Fibroblast of the aortic adventitia (primary cell): ENCODE measurements at regions not wholly inside any gene's neighbourhood (a gene's known extent, or its start where the extent isn't known, plus 50 kb on each side); places are given as distances from the start of the nearest gene placed in this dataset.

Source experiments
- DNase-seq: peaks from one replicate; pipeline ENCODE4 v3.0.0-alpha.2; 2010; ENCODE audit warnings: low read depth
- H3K4me3 ChIP-seq: 2 replicates; pipeline ENCODE4 v1.5.1; 2011; ENCODE audit warnings: low read depth, mild to moderate bottlenecking, control low read depth, low read length, moderate library complexity
- TF ChIP-seq, protein P1 (sequence below): IDR thresholded peaks from 2 replicates; pipeline ENCODE4 v1.5.1; 2011; ENCODE audit warnings: mild to moderate bottlenecking, low read length, control low read depth, inconsistent platforms; ENCODE audit not compliant: insufficient read depth

DNA sequence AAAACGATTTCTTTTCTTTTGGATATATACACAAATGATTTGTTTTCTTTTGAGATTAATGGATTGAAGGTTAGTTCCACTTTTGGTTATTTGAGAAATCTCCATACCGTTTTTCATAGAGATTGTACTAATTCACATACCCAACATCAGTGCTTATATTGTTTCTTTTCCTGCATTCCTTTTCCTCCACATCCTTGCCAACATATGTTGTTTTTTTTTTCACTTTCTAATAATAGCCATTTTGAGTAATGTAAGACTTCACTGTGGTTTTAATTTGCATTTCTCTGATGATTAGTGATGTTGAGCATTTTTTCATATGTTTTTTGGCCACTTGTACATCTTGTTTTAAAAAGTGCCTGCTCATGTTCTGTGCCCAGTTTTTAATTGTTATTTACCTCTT, 846.4 kb upstream of the EYS start:
- H3K4me3 ChIP-seq: no peak overlapping the region
- DNase-seq: no peak
- TF ChIP-seq, protein P1, sequence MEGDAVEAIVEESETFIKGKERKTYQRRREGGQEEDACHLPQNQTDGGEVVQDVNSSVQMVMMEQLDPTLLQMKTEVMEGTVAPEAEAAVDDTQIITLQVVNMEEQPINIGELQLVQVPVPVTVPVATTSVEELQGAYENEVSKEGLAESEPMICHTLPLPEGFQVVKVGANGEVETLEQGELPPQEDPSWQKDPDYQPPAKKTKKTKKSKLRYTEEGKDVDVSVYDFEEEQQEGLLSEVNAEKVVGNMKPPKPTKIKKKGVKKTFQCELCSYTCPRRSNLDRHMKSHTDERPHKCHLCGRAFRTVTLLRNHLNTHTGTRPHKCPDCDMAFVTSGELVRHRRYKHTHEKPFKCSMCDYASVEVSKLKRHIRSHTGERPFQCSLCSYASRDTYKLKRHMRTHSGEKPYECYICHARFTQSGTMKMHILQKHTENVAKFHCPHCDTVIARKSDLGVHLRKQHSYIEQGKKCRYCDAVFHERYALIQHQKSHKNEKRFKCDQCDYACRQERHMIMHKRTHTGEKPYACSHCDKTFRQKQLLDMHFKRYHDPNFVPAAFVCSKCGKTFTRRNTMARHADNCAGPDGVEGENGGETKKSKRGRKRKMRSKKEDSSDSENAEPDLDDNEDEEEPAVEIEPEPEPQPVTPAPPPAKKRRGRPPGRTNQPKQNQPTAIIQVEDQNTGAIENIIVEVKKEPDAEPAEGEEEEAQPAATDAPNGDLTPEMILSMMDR: no peak

DNA sequence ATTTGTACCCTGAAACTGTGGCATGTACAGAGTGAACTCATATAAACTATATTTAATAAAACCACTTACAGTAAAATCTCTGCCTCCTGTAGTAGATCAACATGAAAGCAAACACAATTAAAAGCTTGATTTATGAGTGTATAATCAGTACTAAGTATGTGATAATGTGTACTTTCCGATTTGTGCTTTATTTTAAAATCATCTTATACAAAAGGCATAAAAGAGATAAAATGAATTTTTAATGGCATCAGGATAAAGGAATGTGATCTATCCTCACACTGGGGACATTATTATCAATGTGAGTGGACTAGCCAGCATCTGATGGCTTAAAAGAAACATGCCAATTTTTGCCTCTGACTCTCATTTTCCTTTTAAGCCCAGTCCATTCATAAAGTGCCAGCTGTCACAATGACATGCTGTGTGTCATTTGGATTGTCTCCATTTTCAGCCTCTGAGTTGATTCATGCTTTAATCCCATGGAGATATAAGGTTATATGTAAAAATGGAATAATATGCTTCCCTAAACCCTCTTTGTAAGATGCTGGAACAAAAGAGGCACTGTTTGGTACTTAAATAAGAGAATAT, 831.6 kb upstream of the EYS start:
- no peak overlapping the region for H3K4me3 ChIP-seq
- TF ChIP-seq, protein P1: no peak
- DNase-seq: no peak

- H3K4me3 ChIP-seq: no peak overlapping the region
- DNase-seq: no peak
- TF ChIP-seq, protein P1: no peak
Observed at GRCh38 chr6:66533921-66534404, 826.9 kb upstream of the EYS start.

DNA sequence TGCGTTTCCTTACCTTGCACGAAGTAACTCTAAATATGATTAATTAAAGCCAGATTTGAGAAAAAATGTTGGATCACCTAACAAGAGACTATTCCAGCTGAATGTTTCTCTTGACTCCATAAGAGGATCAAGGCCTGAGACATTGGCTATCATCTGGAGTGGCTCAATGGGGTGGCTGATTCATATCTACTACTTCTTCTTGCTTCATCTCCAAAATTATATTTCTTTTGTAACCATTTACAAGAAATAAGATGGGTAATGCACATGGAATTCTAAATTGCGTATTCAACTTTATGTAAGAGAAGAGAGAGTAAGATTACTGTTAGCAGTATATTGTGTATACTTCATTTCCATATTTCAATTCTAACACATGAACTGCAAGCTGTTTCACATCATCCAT, 819.0 kb upstream of the EYS start:
- no peak for DNase-seq
- TF ChIP-seq, protein P1: no peak
- H3K4me3 ChIP-seq: no peak overlapping the region

DNA sequence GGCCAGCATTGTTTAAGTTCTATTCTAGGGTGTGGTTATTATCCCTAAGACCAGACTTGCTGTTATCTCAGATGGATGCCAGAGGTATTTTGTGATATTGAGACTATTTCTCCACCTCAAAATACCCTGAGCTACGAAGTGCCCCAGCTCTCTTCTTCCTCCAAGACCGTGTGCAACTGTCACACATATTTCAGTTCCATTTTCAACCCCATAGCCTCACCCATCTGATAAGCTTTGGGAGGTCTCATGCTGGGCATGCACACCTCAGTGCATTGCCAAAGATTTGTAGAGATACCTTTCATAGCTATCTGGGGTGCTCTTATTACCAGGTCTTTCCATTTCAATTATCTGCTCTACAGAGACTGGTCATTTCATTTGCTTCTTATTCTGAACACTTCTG, 815.8 kb upstream of the EYS start:
- no peak for DNase-seq
- TF ChIP-seq, protein P1: no peak
- H3K4me3 ChIP-seq: no peak overlapping the region

DNA sequence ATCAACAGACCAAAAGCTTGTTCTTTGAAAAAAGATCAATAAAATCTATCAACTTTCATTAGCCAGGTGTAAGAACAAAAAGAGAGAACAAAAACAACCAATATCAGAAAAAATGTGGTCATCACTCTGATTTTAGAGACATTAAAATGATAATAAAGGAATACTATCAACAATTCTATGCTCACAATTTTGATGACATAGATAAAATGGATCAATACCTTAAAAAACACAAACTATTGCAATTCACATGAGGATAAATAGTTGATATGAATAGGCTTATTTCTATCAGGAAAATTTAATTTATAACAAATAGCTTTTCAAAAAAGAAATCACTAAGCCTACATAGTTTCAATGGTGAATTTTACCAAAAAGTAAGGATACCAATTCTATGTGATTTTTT, 809.4 kb upstream of the EYS start:
- no peak for DNase-seq
- H3K4me3 ChIP-seq: no peak overlapping the region
- TF ChIP-seq, protein P1: no peak

DNA sequence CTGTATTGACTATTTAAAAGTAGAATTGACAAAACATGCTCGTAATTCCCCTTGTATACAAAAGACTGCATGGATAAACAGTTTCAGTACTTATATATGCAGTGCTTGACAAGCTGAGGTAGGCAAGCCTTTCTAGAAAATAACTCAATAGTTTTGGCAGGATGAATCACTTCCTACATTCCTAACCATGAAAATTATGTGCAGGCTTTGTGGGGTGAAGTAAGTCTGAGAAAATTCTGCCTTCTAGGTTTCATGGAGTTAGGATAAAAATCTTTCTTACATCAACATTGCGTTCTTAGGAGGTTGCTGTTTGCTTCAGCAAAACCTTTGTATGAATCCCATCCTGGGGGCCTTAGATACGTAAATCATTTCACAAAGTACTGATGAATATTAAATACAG, 801.4 kb upstream of the EYS start:
- TF ChIP-seq, protein P1: no peak
- H3K4me3 ChIP-seq: no peak overlapping the region
- DNase-seq: no peak
